Loucy (cell line): ENCODE measurements at regions not wholly inside any gene's neighbourhood (a gene's known extent, or its start where the extent isn't known, plus 50 kb on each side); places are given as distances from the start of the nearest gene placed in this dataset.

Source experiments
- H2AFZ ChIP-seq: fragments of 200-600 bp; sonication (generic); 2 replicates; pipeline ENCODE4 v1.6.0; 2016; ENCODE audit warnings: antibody characterized with exemption, mild to moderate bottlenecking, low read length, moderate library complexity
- H3F3A ChIP-seq: fragments of 200-600 bp; 2 replicates; pipeline ENCODE4 v1.6.0; 2016; ENCODE audit warnings: antibody characterized with exemption, low read depth, mild to moderate bottlenecking
- H3K27me3 ChIP-seq: fragments of 200-600 bp; sonication (generic); 2 replicates; pipeline ENCODE4 v1.6.1; 2014; ENCODE audit warnings: low read length, mild to moderate bottlenecking; ENCODE audit not compliant: insufficient read depth, poor library complexity, severe bottlenecking
- H3K36me3 ChIP-seq: fragments of 200-600 bp; sonication (generic); 2 replicates; pipeline ENCODE4 v1.6.1; 2016; ENCODE audit warnings: low read length; ENCODE audit not compliant: insufficient read depth
- H3K4me1 ChIP-seq: fragments of 200-600 bp; sonication (generic); 2 replicates; pipeline ENCODE4 v1.5.1; 2014; ENCODE audit warnings: low read length, mild to moderate bottlenecking; ENCODE audit not compliant: insufficient read depth, poor library complexity, severe bottlenecking
- H3K4me2 ChIP-seq: fragments of 200-600 bp; sonication (generic); 2 replicates; pipeline ENCODE4 v1.6.0; 2014; ENCODE audit warnings: antibody characterized with exemption, low read length, low read depth, mild to moderate bottlenecking; ENCODE audit not compliant: poor library complexity, severe bottlenecking
- H3K4me3 ChIP-seq: fragments of 200-600 bp; sonication (generic); 2 replicates; pipeline ENCODE4 v1.5.1; 2014; ENCODE audit warnings: low read length, mild to moderate bottlenecking, mixed read lengths; ENCODE audit not compliant: poor library complexity, severe bottlenecking
- H3K79me2 ChIP-seq: fragments of 200-600 bp; sonication (generic); 2 replicates; pipeline ENCODE4 v1.6.1; 2014; ENCODE audit warnings: low read length; ENCODE audit not compliant: insufficient read depth
- H3K9ac ChIP-seq: fragments of 200-600 bp; sonication (generic); 2 replicates; pipeline ENCODE4 v1.6.0; 2014; ENCODE audit warnings: mild to moderate bottlenecking, low read depth, low read length, moderate library complexity; ENCODE audit not compliant: poor library complexity, severe bottlenecking
- H3K9me2 ChIP-seq: fragments of 200-600 bp; sonication (generic); replicated peaks from 2 replicates; pipeline ENCODE4 v1.6.1; 2016; ENCODE audit warnings: low read depth, low read length, mixed read lengths
- H3K9me3 ChIP-seq: fragments of 200-600 bp; sonication (generic); 2 replicates; pipeline ENCODE4 v1.6.1; 2014; ENCODE audit warnings: mild to moderate bottlenecking, antibody characterized with exemption, low read length, low read depth; ENCODE audit not compliant: insufficient read depth
- H4K20me1 ChIP-seq: fragments of 200-600 bp; sonication (generic); 2 replicates; pipeline ENCODE4 v1.6.0; 2014; ENCODE audit warnings: antibody characterized with exemption, low read length, mild to moderate bottlenecking; ENCODE audit not compliant: insufficient read depth, poor library complexity, severe bottlenecking
- CTCF ChIP-seq: fragments of 200-600 bp; sonication (generic); conservative IDR thresholded peaks from 2 replicates; pipeline ENCODE4 v1.5.1; 2014; ENCODE audit warnings: mild to moderate bottlenecking, antibody characterized with exemption, low read length
- EZH2phosphoT487 ChIP-seq: fragments of 200-600 bp; IDR thresholded peaks from 2 replicates; pipeline ENCODE4 v1.6.1; 2018; ENCODE audit warnings: antibody characterized with exemption, mild to moderate bottlenecking, moderate library complexity, borderline replicate concordance

GRCh38 chr2:147125145-147125544 lies 719.7 kb upstream of the ACVR2A start:
- no peaks in the 10 kb centered on the region for H3K36me3 ChIP-seq
- H3K9ac ChIP-seq = no peak overlapping the region
- no peaks in the 10 kb centered on the region for H3K9me2 ChIP-seq
- H3K79me2 ChIP-seq = no peaks in the 10 kb centered on the region
- H3F3A ChIP-seq = no peaks in the 10 kb centered on the region
- no peaks in the 10 kb centered on the region for H3K27me3 ChIP-seq
- no peaks in the 10 kb centered on the region for H3K4me1 ChIP-seq
- no peaks in the 10 kb centered on the region for H3K9me3 ChIP-seq
- no peak overlapping the region for H3K4me2 ChIP-seq
- no peak overlapping the region for H2AFZ ChIP-seq
- no peak for TF ChIP-seq EZH2phosphoT487
- TF ChIP-seq CTCF = no peak
- no peak overlapping the region for H3K4me3 ChIP-seq
- H4K20me1 ChIP-seq = no peaks in the 10 kb centered on the region

- H4K20me1 ChIP-seq = no peaks in the 10 kb centered on the region
- no peaks in the 10 kb centered on the region for H3K36me3 ChIP-seq
- H3K9me3 ChIP-seq = no peaks in the 10 kb centered on the region
- H2AFZ ChIP-seq = no peak overlapping the region
- no peaks in the 10 kb centered on the region for H3K9me2 ChIP-seq
- H3K9ac ChIP-seq = no peak overlapping the region
- H3K79me2 ChIP-seq = no peaks in the 10 kb centered on the region
- H3K4me1 ChIP-seq = no peaks in the 10 kb centered on the region
- TF ChIP-seq CTCF (no peak), EZH2phosphoT487 (no peak)
- H3K4me3 ChIP-seq = no peak overlapping the region
- H3K4me2 ChIP-seq = no peak overlapping the region
- H3F3A ChIP-seq = no peaks in the 10 kb centered on the region
- no peaks in the 10 kb centered on the region for H3K27me3 ChIP-seq
Observed at GRCh38 chr2:147122944-147123343, 721.9 kb upstream of the ACVR2A start.

GRCh38 chr2:147110962-147111361 lies 733.9 kb upstream of the ACVR2A start:
- H3K79me2 ChIP-seq = no peaks in the 10 kb centered on the region
- H3F3A ChIP-seq = no peaks in the 10 kb centered on the region
- no peak overlapping the region for H3K4me3 ChIP-seq
- no peaks in the 10 kb centered on the region; the same call in 1 of the 2 replicates for H3K9me3 ChIP-seq
- no peaks in the 10 kb centered on the region for H3K9me2 ChIP-seq
- no peak overlapping the region for H2AFZ ChIP-seq
- H4K20me1 ChIP-seq = no peaks in the 10 kb centered on the region
- no peak overlapping the region for H3K9ac ChIP-seq
- TF ChIP-seq EZH2phosphoT487 = no peak
- no peak for TF ChIP-seq CTCF
- H3K4me2 ChIP-seq = no peak overlapping the region
- H3K36me3 ChIP-seq = no peaks in the 10 kb centered on the region
- no peaks in the 10 kb centered on the region for H3K4me1 ChIP-seq
- H3K27me3 ChIP-seq = no peaks in the 10 kb centered on the region
